ENCODE measurements at regions not wholly inside any gene's neighbourhood (a gene's known extent, or its start where the extent isn't known, plus 50 kb on each side); places are given as distances from the start of the nearest gene placed in this dataset.
A peak's percentile ranks its signal among the peaks of the same experiment; 100 is the strongest.
"Not testable (repeated sequence)": the region's sequence is repeated elsewhere in the genome, so short reads cannot be mapped to it uniquely, and the experiment has no call there.

DNA sequence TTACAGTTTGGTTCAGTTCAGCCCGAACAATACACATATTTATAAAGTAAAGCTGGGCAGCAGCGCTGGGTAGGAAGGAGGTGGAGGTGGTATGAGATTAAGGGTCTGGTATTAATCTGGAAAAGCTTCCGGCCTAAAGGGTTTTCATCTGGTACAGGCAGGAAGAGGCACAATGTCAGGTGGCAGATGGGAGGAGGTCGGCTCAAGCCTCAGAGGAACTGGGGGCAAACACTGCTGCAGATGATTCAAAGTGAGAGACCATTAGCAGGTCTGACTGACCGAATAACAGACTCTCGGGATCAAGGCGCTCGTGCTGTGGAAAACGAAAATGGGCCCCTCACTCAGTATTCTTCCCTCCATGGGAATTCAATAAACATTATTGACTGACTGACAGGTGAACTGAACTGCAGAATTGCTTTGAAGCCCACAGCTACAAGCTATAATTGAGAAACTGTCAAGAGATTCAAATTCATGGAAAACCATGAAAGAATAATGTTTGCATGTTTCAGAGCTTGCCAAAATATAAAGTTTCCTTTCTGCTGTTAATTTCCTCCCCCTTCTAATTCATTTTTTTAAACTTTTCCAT is 75.3 kb downstream of the TMEM167A start:
- DNase-seq = no peak

DNA sequence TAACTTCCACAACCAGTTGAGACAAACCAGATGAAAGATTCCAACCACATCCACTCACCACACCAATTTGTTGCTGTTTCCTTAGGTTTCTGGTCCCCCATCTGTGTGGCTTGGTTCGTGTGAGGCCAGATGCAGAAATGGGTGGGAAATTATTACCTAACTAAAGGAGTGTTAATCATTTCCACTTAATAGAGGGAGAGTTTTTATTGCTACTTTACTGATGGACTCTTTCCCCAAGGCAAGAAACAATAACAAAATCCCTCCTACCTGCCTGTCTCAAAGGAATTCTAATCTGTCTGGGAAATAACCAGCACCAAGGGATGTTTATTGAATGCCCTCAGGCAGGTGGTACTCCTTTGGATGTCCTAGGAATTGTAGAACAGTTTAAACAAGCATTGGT is 76.3 kb downstream of the TMEM167A start:
- DNase-seq = no peak

DNA sequence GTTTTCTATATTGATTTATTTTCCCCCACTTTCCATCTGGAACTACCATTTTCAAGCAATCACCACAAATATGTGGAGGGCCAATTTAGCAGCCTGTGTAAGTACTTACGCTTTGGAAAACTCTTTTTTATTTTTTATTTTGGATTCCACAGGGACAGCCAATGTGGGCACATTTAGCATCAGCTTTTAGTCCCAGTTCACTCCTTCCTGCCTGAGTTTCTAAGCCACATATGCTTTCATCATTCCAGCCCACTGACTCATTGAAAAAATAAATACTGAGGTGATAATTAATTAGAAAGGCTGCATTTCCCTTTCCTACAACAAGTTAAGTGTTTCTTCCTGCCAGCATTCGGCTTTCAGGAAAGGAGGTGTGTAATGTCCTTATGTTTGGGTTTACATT is 76.8 kb downstream of the TMEM167A start:
- no peak for DNase-seq

DNA sequence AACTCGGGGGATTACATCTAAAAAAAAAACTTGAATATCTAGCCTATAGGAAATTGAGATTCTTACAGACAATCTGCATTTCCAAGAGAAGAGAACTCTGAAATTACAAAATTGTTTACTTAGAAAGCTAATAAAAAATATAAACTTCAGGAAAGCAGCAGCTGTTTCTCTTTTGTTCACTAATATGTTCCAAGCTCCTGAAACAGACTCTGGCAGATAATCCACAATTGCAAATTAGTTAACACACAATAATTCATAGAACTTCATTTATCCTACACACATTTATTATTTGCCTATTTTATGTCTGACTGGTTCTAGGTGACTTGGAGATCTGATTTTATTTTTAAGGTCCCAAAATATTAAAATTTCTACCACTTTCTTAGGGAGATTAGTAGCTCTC is 83.8 kb downstream of the TMEM167A start:
- no peak for DNase-seq

DNA sequence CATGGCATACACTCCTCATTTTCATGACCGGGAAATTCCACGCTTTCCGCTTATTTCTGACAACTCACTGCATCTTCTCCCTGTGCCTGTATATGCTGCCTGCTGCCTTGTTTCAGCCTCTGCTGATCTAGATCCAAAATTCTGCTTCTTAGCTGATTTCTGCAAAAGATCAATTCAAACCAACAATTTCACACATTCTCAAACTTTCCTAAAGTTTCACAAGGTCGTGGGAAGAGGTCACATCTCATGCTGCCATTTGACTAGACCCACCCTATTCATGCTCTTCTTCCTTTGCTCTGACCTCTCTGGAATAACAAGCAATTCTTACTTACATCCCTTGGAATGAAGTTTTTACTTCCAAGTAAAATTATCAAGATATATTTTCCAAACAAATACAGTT is 84.5 kb downstream of the TMEM167A start:
- DNase-seq = no peak

DNA sequence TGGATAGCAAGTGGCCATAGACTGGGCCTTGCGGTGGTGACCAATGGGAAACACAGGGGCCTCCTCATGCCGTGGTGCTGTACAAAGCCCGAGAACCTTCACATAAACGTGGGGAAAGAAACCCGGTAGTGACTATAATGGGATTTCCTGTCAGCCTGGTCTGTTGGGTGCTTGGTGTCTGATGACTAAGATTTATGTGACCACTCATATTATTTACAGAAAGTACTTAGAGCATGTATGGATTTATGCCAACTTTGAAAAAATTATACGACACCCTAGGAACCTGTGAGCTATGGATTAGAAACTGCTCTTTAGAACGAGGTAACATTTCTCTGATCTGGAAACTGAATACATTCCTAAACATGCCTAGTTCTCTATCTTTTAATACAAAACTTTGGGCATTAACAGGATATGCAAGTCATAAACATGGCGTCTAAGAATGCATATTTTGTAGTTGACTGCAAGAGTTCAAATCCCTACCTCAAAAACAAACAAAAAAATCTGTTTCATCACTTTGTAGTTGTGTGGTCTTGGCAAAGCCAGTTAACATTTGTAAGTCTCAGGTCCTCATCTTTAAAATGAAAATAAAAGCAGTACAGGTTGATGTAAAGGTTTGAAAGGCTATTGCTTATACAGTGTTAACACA is 85.4 kb downstream of the TMEM167A start:
- no peak for DNase-seq

DNA sequence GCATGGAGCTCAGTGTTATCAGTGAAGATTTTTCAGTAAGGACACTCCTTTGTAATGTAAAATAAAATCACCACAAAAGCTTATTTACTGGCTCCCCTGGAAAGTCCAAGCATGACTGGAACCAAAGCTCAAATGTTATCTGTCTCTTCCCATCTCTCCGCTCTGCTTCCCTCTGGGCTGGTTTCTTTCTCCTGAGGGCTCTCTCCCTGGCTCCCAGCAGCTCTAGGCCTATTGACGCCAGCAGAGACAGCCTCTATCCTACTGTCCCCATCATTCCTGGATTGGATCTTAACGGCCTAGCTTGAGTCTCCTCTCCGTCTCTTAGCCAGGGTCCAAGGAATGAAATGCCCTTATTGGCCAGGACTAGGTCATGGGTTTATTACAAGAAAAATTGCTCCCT is 86.1 kb downstream of the TMEM167A start:
- no peak for DNase-seq

DNA sequence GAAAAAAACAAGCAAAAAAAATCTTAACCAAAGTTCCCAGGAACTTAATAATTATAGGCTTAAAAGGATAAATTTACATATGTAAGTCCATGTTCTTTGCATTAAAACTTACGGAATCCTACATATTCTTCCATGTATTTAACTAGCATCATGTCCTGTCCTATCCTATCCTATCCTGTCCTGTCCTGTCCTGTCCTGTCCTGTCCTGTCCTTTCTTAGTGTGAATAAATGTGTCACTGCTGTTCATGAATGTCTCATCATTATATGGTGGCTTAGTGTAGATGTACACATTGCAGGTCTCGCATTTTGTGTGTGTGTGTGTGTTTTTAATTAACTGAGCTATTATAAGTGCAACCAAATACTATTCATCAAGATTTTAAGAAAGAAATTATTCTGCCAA is 90.0 kb downstream of the TMEM167A start:
- no peak for DNase-seq

DNA sequence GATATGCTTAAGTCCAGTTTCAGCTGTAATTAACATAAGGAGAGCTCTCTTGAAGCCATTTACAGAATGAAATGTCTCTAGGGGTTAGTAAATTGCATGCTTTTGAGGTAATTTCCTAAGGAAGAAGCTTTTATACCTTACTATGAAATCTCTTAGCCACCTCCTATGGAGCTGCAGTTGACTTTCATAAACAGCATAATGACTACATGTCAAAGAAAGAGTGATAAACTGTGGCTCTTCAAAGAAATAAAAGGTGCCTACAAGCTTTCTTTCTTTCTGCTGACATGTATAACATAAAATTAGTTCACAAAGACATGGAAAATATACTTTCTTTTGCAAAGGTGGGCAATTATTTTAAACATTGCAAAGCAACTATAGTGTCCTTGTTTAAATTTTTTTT is 90.8 kb downstream of the TMEM167A start:
- no peak for DNase-seq

DNA sequence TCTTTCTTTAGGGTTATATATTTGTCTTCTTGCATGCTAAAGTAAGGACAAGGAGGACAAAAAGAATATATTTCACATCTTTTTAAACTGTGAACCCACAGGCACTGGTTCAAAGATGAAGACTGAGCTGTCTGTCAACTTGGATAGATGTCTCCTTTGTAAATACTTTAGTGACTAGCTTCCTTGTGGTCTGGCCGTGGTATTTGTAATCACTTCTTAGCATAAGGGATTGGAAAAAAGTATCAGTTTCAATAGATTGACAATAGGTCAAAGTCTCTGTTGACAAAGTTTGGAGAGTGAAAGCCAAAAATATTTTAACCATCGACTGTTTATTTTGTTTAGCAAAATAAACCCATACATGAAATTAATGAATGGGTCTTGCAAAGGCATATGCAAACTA is 91.4 kb downstream of the TMEM167A start:
- no peak for DNase-seq

DNA sequence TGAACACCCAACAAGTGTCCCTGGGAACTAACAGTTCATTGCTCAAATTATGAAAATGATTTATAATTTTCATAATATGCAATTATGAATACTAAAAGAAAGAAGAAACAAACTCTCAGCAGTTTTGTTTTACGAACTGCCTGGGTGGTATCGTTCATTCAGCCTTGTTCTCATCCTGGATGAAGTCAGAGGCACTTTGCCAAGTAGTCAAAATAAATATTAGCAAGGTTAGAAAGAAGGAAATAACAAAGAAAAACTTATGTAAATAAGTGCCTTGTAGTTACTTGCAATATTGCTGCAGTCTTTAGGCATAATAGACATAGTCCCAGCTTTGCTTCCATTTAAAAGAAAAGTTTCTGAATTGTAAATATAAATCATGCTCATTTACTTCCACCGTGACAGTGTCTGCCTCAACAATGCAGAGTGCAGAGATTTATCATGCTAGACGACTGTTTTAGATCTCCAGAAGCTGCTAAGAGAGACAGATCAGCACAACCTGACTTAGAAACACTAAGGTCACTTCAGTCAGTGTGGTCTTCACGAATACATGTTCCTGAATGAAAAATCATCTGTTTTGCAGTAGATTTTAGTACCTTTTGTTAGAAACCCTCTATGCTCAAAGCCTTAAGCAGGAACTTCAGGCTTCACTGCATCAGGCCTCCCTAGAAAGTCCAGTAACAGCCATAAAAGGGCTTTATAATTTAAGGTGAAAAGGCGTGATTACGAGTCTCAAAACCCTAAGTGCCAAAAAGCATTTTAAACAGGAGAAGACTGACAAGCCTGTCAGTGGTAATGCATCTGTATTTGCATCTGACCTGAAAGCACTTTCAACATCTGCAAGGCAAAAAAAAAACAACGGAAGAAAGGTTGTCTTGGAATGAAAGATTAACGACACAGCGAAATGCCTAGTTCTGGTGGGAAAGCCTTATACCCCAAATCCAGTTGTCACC is 92.1 kb downstream of the TMEM167A start:
- DNase-seq = no peak

DNA sequence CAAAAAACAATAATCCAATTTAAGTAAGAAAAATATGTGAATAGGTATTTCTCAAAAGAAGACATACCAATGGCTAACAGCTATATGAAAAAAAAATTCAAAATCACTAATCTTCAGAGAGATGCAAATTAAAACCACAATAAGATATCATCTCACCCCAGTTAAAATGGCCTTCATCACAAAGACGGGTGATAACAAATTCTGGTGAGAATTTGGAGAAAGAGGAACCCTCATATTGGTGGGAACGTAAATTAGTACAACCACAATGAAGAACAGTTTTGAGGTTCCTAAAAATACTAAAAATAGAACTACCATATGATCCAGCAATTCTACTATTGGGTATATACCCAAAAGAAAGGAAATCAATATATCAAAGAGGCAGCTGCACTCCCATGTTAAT is 94.3 kb downstream of the TMEM167A start:
- DNase-seq = no peak

DNA sequence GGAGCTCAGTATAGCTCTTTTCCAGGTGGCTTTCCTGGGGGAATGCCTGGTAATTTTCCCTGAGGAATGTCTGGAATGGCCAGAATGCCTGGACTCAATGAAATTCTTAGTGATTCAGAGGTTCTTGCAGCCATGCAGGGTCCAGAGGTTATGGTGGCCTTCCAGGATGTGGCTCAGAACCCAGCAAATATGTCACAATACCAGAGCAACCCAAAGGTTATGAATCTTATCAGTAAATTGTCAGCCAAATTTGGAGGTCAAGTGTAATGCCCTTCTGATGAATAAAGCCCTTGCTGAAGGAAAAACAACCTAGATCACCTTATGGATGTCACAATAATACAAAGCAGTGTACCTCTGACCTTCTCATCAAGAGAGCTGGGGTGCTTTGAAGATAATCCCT is 100.3 kb downstream of the TMEM167A start:
- not testable (repeated sequence) for DNase-seq

DNA sequence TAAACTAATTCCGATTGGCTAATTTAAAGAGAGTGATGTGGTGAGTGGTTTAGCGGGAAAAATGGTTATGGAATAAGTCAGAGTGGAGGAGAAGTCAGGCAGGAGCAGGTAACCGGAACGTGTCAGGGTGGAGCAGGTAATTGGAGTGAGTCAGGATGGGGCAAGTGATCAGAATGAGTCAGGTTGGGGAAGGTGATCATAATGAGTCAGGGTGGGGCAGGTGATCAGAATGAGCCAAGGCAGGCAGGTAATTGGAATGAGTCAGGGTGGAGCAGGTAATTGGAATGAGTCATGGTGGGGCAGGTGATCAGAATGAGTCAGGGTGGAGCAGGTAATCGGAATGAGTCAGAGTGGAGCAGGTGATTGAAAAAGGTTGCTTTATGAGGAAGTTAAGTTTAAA is 101.4 kb downstream of the TMEM167A start:
- no peak for DNase-seq

DNA sequence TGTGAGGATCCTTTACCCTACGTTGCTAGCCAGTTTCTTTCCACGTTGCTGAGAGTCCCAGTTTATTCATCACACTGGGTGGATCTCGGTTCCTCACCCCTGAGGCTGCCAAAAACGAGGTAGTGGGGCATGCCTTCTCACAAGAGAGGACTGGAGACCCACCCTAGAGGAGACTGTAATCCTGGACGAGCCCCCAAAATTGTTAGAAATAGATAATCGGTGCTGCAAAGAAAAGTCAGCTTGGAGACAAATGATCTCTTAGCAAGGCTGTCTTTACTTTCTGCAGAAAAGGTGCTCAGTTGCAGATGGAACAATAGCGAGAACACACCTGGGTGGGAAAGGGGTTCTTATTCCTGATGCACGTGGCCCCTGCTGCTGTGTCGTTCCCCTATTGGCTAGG is 101.8 kb downstream of the TMEM167A start:
- no peak for DNase-seq

DNA sequence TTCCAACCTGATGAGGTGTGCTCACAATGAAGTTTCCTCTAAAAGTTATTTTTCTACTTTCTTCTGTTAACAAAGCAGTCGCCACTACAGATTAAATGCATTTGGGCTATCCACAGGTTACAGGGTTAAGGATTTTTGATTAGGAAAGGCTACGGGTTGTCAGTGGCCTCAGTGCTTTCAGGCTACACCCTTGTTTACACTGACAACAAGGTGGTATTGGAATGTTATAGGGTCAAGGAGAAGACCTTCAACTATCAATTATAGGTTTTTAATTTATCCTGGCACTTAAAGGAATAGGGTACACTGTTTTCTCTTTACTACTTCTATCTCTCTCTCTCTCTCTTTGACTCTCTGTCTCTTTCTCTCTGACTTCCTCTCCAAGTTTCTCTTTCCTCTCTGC is 102.8 kb downstream of the TMEM167A start:
- not testable (repeated sequence) for DNase-seq

DNA sequence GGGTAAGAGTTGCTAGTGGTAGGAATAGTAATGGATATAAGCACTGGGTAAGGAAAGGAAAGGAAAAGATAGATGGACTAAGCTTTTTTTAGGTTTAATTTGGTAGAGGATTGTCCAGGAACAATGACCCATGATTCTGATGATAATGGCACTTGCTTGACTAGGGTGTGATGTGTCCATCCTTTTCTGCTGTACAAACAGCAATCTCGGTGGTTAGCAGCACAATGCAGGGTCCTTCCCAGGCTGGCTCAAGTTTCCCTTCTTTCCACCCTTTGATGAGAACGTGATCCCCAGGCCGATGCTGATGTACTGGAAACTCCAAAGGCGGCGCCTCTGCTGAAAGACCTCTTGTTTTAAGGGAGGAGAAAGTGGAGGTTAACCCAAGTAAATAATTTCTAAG is 105.3 kb downstream of the TMEM167A start:
- DNase-seq = no peak

DNA sequence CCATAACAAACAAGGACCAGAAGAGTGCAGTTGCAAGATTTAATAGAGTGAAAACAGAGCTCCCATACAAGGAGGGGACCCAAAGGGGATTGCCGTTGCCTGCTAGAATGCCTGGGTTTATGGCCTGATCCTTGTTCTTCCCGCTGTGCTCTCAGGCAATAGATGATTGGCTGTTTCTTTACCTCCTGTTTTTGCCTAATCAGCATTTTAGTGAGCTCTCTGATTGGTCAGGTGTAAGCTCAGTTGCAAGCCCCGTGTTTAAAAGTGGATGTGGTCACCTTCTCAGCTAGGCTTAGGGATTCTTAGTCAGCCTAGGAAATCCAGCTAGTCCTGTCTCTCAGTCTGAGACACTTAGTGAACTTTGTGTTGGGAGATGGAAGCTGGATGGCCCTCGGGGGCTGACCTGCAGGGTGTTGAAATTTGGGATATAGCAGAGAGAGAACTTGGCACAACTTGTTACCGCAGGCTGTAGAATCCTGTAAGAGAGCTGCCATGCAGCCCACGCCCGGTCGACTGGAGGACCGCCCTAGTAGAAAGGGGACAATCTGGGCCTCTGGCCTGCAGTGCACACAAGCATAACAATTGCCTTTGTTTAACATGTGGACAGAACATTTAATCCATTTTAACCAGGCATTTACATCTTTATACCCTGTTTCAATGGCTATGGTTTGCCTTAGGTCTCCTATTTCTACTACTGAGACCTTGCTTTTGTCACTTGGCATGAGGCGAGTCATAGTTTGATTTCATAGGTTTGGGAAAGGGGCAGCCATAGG is 106.0 kb downstream of the TMEM167A start:
- DNase-seq = not testable (repeated sequence)

DNA sequence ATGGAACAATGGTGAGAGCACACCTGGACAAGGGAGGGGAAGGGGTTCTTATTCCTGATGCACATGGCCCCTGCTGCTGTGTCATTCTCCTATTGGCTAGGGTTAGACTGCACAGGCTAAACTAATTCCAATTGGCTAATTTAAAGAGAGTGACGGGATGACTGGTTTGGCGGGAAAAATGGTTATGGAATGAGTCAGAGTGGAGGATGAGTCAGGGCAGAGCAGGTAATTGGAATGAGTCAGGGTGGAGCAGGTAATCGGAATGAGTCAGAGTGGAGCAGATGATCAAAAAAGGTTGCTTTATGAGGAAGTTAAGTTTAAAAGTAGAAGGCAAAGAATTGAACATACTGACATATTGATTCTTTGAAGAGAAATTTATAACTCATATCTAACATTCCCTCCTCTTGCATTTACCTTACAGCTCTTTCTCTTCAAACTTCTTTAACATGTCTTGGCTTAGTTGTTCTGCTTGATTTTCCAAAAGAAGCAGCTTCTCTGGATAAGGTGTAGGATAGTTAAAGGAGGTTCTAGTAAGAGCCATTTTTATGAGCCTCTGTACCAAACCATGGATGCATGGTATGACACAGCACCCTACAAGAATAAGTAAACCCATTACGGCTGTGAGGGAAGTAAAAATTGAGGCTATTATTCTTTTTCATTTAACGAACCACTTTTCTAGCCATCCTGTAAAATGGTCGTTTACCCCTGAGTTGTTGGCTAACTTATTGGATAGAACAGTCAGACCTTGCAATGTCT is 107.8 kb downstream of the TMEM167A start:
- peak; percentile 30 to 49 for DNase-seq

DNA sequence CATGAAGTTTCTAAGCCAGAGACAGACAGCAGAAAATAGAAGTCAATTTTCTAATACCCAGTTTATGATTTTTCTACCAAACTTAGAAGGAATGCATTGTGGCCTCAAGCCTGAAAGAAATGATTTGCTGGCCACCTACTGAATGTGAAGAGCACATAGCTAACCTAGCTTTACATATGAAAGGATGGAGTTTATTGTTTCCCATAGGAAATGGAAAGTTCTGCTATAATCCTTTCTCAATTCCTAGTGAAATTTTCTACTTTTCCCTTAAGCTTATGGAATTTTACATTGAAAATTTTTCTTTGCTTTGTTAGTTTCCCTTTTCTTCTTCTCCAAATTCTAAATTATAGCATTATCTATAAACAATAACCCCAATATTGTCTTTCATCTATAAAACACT is 110.1 kb downstream of the TMEM167A start:
- no peak for DNase-seq

DNA sequence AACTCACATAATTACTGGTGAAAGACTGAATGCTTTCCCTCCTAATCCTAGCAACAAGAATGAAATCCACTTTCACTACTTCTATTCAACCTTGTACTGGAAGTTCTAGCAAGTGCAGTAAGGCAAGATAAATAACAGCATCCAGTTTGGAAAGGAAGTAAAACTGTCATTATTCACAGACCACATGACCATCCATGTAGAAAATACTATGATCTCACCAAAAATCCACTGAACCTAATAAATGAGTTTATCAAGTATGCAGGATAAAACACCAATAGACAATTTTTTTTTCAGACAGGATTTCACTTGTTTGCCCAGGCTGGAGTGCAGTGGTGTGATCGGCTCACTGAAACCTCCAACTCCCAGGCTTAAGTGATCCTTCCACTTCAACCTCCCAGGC is 117.7 kb downstream of the TMEM167A start:
- DNase-seq = no peak

DNA sequence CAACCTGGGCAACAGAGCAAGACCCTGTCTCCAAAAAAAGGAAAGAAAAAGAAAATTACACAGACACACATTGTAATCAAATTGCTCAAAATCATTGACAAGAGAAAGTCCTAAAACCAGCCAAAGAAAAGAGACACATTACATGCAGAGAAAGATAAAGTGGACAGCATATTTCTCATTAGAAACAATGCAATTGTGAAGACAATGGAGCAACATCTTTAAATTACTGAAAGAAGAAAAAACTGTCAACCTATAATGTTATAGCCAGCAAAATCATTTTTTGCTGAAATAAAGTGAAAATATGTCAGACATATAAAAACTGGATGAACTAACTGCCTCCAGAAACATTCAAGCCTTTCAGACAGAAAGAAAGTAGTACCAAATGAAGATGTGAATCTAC is 120.6 kb downstream of the TMEM167A start:
- no peak for DNase-seq

DNA sequence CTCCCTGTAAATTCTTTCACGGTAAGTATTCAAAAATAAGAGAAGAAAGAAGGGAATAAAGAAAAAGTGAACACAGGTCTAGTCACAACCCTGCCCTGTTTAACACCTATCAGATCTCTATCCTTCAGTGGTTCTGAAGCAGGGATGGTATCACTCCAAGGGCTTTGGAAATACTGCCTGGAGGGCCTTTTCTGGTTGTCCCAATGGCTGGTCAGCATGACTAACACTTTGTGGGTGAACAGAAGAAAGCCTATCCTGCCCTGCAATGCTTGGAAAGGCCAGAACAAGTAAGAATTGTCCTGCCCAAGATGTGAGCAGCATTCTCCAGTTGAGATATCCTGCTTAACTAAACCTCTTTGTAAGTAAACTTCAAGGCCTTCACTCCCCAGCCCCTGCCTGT is 124.9 kb downstream of the TMEM167A start:
- no peak for DNase-seq

All from activated CD4-positive, alpha-beta T cell treated with anti-CD3 and anti-CD28 coated beads, Interleukin-2, amount 50 U/mL, for 48 hours (primary cell).